ENCODE measurements at regions not wholly inside any gene's neighbourhood (a gene's known extent, or its start where the extent isn't known, plus 50 kb on each side); places are given as distances from the start of the nearest gene placed in this dataset.

GRCh38 chr13:111968336-111969010 lies 98.5 kb upstream of the SOX1 start:
- intact Hi-C loops (cut with DNase I) = no loop called here
- H3K4me1 ChIP-seq = no peaks in the 10 kb centered on the region
- no peaks in the 10 kb centered on the region for H3K36me3 ChIP-seq
- ATAC-seq (no peak), DNase-seq (no peak)
- H3K27ac ChIP-seq = no peak overlapping the region
- TF ChIP-seq, protein P1, sequence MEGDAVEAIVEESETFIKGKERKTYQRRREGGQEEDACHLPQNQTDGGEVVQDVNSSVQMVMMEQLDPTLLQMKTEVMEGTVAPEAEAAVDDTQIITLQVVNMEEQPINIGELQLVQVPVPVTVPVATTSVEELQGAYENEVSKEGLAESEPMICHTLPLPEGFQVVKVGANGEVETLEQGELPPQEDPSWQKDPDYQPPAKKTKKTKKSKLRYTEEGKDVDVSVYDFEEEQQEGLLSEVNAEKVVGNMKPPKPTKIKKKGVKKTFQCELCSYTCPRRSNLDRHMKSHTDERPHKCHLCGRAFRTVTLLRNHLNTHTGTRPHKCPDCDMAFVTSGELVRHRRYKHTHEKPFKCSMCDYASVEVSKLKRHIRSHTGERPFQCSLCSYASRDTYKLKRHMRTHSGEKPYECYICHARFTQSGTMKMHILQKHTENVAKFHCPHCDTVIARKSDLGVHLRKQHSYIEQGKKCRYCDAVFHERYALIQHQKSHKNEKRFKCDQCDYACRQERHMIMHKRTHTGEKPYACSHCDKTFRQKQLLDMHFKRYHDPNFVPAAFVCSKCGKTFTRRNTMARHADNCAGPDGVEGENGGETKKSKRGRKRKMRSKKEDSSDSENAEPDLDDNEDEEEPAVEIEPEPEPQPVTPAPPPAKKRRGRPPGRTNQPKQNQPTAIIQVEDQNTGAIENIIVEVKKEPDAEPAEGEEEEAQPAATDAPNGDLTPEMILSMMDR (IDR thresholded peaks at IDR 0.05) = no peak
- TF ChIP-seq POLR2A (IDR thresholded peaks at IDR 0.05) = no peak
- H3K27me3 ChIP-seq = no peaks in the 10 kb centered on the region
- H3K4me3 ChIP-seq = no peak overlapping the region
- no peaks in the 10 kb centered on the region for H3K9me3 ChIP-seq
- 69% methylated on average over 12 of the region's 12 CpGs for WGBS (ENCODE audit: insufficient coverage, low coverage, low lambda C conversion rate, missing lambda C conversion rate)

DNA sequence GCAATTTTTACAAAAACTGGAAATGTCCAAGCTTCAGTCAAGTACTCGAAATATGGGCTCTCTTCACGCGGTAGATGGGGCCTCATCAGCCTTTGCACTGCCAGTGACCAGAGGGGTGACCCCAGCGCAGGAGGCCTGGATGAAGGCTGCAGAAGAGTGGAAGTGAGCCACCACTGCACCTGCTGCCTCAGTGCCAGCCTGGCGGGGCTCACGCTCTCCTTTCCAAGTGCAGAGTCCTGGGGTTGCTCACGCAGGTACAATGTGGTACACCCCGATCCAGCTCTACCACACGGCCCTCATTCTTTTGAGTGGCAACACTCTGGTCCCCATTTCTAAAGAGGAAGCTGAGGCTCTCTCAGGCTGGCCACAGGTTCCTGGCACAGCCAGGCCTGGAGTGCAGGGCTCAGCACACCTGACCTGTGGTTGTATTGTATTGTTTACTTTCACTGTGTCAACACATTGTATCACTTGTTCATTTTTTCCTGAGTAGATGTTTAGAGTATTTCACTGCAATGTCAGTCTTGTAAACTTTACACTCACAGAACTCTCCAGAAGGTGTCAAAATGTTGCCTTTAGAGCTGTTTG lies 97.3 kb upstream of the SOX1 start:
- ATAC-seq (peak in 2 of 4 donors; percentile 23 to 25), DNase-seq (no peak)
- Histone ChIP-seq H3K27me3 (no peaks in the 10 kb centered on the region), H3K9me3 (no peaks in the 10 kb centered on the region), H3K4me1 (no peaks in the 10 kb centered on the region), H3K36me3 (no peaks in the 10 kb centered on the region), H3K27ac (no peak overlapping the region), H3K4me3 (no peak overlapping the region)
- intact Hi-C loops (cut with DNase I) = no loop called here
- TF ChIP-seq, protein P1 (IDR thresholded peaks at IDR 0.05) = no peak
- no peak for TF ChIP-seq POLR2A (IDR thresholded peaks at IDR 0.05)
- WGBS (ENCODE audit: insufficient coverage, low coverage, low lambda C conversion rate, missing lambda C conversion rate) = 69% methylated on average over 6 of the region's 9 CpGs

- no peak for ATAC-seq
- H3K36me3 ChIP-seq = no peaks in the 10 kb centered on the region
- no peaks in the 10 kb centered on the region for H3K9me3 ChIP-seq
- H3K27ac ChIP-seq = no peak overlapping the region
- H3K4me1 ChIP-seq = no peaks in the 10 kb centered on the region
- WGBS (ENCODE audit: insufficient coverage, low coverage, low lambda C conversion rate, missing lambda C conversion rate) = 32% methylated on average over 6 of the region's 18 CpGs
- DNase-seq = no peak
- intact Hi-C loops (cut with DNase I) = no loop called here
- TF ChIP-seq, protein P1 (IDR thresholded peaks at IDR 0.05) = no peak
- no peak for TF ChIP-seq POLR2A (IDR thresholded peaks at IDR 0.05)
- H3K4me3 ChIP-seq = no peak overlapping the region
- H3K27me3 ChIP-seq = no peaks in the 10 kb centered on the region
These were observed 96.3 kb upstream of the SOX1 start for GRCh38 chr13:111970494-111971141.

- H3K27ac ChIP-seq = no peak overlapping the region
- DNase-seq (no peak), ATAC-seq (no peak)
- no peaks in the 10 kb centered on the region for H3K36me3 ChIP-seq
- H3K9me3 ChIP-seq = no peaks in the 10 kb centered on the region
- H3K4me1 ChIP-seq = no peaks in the 10 kb centered on the region
- 56% methylated on average over 16 of the region's 25 CpGs for WGBS (ENCODE audit: insufficient coverage, low coverage, low lambda C conversion rate, missing lambda C conversion rate)
- H3K4me3 ChIP-seq = no peak overlapping the region
- TF ChIP-seq, protein P1 (IDR thresholded peaks at IDR 0.05) = no peak
- TF ChIP-seq POLR2A (IDR thresholded peaks at IDR 0.05) = no peak
- H3K27me3 ChIP-seq = no peaks in the 10 kb centered on the region
- intact Hi-C loops (cut with DNase I) = no loop called here
These were observed 94.8 kb upstream of the SOX1 start for GRCh38 chr13:111971891-111972780.
